NB4 (cell line): ENCODE measurements at regions not wholly inside any gene's neighbourhood (a gene's known extent, or its start where the extent isn't known, plus 50 kb on each side); places are given as distances from the start of the nearest gene placed in this dataset.

Experiments used
- CTCF ChIP-seq: IDR thresholded peaks from one replicate; pipeline ENCODE4 v1.5.1; 2012; ENCODE audit warnings: low read depth, low read length
- MAX ChIP-seq: IDR thresholded peaks from 2 replicates; pipeline ENCODE4 v1.6.1; 2011; ENCODE audit warnings: low read depth, low read length
- POLR2A ChIP-seq: IDR thresholded peaks from 2 replicates; pipeline ENCODE4 v1.6.1; 2011; ENCODE audit warnings: mild to moderate bottlenecking; ENCODE audit not compliant: insufficient read length; ENCODE audit errors: extremely low read depth

- peak; percentile 8 for TF ChIP-seq CTCF
- no peak for TF ChIP-seq POLR2A
- TF ChIP-seq MAX: no peak
Measured at GRCh38 chr4:73922766-73923630, 53.8 kb downstream of the CXCL1 start.
